ENCODE measurements at regions not wholly inside any gene's neighbourhood (a gene's known extent, or its start where the extent isn't known, plus 50 kb on each side); places are given as distances from the start of the nearest gene placed in this dataset.
A peak's percentile ranks its signal among the peaks of the same experiment; 100 is the strongest.

DNA sequence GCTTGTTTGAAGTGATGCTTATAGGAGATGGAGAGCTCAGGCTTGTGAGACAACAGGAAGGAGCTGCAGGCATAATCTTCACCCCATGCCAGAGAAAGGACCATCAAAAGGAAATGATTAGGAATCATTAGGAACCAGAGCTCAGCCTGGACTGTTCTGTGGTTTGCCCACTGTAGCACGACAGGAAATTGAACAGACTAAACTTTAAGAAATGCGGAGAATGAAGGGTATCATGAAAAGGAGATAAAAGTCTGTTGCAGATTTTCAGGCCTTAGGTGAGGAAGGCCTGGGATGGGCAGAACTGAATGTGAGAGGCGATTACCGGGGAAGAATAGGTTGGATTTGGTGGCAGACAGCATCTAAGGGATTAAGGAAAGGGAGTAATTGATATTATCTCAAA is 292.0 kb upstream of the PLXNA2 start:
- TF ChIP-seq, protein P1, sequence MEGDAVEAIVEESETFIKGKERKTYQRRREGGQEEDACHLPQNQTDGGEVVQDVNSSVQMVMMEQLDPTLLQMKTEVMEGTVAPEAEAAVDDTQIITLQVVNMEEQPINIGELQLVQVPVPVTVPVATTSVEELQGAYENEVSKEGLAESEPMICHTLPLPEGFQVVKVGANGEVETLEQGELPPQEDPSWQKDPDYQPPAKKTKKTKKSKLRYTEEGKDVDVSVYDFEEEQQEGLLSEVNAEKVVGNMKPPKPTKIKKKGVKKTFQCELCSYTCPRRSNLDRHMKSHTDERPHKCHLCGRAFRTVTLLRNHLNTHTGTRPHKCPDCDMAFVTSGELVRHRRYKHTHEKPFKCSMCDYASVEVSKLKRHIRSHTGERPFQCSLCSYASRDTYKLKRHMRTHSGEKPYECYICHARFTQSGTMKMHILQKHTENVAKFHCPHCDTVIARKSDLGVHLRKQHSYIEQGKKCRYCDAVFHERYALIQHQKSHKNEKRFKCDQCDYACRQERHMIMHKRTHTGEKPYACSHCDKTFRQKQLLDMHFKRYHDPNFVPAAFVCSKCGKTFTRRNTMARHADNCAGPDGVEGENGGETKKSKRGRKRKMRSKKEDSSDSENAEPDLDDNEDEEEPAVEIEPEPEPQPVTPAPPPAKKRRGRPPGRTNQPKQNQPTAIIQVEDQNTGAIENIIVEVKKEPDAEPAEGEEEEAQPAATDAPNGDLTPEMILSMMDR (IDR thresholded peaks at IDR 0.05): no peak
- TF ChIP-seq ZFX (IDR thresholded peaks at IDR 0.05; ENCODE audit: borderline replicate concordance): no peak

DNA sequence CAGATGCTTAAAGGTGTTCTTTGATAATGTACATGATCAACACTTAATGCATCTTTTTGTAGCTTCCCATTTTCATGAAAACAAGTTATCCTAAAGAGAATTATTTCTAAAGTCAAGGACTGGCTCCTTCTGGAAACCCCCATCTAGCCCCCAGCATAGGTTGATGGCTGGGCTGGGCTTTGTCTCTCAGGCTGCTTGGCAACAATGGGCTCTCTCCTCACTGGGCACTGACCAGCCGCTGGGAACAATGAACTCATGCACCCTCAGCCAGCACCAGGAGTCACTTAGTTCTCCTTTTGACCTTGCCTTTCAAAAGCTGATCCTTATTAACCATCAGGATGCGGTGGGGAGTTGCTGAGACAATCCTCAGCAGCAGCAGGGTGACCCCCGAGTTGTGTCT is 293.0 kb upstream of the PLXNA2 start:
- TF ChIP-seq, protein P1 (IDR thresholded peaks at IDR 0.05): no peak
- no peak for TF ChIP-seq ZFX (IDR thresholded peaks at IDR 0.05; ENCODE audit: borderline replicate concordance)
- H3K27ac ChIP-seq: no peak overlapping the region

More for the DNA sequence above, 292.0 kb upstream of the PLXNA2 start:
- no peak overlapping the region for H3K27ac ChIP-seq

DNA sequence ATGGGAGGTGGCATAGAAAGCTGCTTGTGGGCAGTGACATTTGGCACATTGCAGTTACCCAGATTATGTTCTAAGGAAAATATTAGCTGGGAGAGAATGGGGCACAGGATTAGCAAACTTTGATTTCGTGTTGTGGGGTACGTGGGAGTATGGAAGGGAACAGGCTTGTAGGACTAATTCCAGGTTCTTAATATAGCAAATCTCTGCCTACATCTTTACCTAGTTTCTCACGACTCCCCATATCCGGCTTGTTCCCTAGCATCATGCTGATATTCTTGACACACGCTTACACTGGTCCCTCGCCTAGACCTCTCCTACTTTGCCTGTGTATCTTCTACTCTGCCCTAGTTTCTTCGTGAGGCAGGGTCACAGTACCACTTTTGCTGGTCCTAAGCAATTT is 293.9 kb upstream of the PLXNA2 start:
- no peak overlapping the region for H3K27ac ChIP-seq
- TF ChIP-seq, protein P1 (IDR thresholded peaks at IDR 0.05): no peak
- TF ChIP-seq ZFX (IDR thresholded peaks at IDR 0.05; ENCODE audit: borderline replicate concordance): no peak

DNA sequence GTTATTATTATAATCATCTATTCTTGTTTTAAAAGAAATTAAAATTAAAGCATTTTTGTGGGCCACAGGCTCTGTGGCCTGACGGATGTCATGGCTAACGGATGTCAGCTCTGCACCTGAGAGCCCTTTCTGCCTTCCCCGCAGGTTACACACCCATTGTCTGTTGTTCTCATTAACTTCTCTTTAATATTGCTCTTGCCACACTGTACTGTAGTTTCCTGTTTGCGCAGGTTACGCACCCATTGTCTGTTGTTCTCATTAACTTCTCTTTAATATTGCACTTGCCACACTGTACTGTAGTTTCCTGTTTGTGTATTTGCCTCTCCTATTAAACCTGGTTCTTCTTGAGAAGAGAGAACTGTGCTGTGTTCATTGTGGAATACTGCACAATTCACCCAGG is 294.4 kb upstream of the PLXNA2 start:
- no peak for TF ChIP-seq ZFX (IDR thresholded peaks at IDR 0.05; ENCODE audit: borderline replicate concordance)
- TF ChIP-seq, protein P1 (IDR thresholded peaks at IDR 0.05): no peak
- no peak overlapping the region for H3K27ac ChIP-seq

DNA sequence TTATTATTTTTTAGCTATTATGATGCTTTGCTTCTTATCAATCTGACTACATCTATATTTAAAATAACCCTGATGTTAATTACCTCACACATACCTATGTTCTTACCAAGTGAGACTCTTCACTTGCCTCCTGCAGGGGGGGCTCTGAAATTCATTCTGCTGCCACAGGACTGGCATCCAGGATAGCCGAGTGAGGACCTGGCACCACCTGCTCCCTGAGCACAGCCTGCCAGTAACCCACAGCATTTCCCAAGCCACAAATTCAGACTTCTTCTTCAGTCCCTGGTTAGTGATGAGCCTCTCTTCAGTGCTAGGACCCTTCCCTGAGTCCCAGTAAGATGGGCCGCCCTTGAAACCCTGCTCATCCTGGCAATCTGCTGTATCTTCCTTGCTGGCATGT is 296.5 kb upstream of the PLXNA2 start:
- TF ChIP-seq ZFX (IDR thresholded peaks at IDR 0.05; ENCODE audit: borderline replicate concordance): no peak
- TF ChIP-seq, protein P1 (IDR thresholded peaks at IDR 0.05): peak; percentile 12; the same call in 1 of the 2 replicates

DNA sequence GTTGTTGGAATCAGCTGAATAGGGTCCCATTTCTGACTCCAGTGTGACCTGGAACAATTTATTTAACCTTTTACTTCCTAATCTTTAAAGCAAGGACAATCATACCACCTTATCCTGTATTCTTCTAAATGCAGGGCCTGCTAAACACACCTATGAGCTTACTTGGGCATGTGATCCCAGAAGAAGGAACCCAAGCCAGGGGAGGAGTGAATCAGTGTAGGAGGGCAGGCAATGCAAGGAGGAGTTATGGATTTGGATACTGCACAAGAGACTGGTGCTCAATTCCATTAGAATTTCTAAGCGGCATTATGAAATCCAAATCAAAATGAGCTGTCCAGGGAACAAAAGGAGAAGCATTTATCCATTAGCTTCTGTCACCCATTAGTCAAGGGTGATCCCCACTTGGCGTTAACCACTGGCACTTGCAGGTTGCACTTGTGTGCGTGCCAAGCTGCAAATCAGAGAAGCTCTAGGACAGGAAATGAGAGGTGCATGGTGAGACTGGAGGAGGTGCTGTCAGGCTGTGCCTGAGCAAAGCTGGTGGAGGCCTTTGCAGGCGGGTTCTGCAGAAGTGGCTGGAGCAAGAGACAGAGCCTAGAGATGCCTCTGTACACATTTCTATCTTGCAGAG is 297.2 kb upstream of the PLXNA2 start:
- TF ChIP-seq ZFX (IDR thresholded peaks at IDR 0.05; ENCODE audit: borderline replicate concordance): no peak
- TF ChIP-seq, protein P1 (IDR thresholded peaks at IDR 0.05): no peak
- H3K27ac ChIP-seq: no peak overlapping the region

More for the DNA sequence above, 296.5 kb upstream of the PLXNA2 start:
- no peak overlapping the region for H3K27ac ChIP-seq

DNA sequence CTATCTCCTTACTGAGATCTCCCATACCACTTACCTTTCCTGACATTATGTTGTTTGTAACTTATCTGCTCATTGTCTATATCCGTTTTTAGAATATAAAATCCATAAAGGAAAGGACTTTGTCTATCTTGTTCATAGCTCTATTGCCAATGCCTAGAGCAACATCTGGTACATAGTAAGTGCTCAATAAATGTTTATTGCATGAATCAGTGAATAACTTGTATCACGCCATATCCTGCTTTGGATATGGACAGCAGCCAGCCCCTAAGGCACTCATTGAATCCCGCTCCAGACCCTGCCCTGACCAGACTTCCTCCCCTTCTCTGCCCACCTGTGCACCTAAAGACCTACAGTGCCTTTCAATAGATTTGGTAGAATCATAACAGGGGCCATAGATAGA is 298.1 kb upstream of the PLXNA2 start:
- H3K27ac ChIP-seq: no peak overlapping the region

More for the DNA sequence above, 298.1 kb upstream of the PLXNA2 start:
- TF ChIP-seq, protein P1 (IDR thresholded peaks at IDR 0.05): no peak
- TF ChIP-seq ZFX (IDR thresholded peaks at IDR 0.05; ENCODE audit: borderline replicate concordance): no peak
